SKM-1 treated with dmso at 0.1 percent for 144 hours (cell line): ENCODE measurements at regions not wholly inside any gene's neighbourhood (a gene's known extent, or its start where the extent isn't known, plus 50 kb on each side); places are given as distances from the start of the nearest gene placed in this dataset.

Source experiments
- DNase-seq: peaks from one replicate; lab custom pipeline; 2025; ENCODE audit not compliant: unreplicated experiment; lab: John Stamatoyannopoulos, UW

DNA sequence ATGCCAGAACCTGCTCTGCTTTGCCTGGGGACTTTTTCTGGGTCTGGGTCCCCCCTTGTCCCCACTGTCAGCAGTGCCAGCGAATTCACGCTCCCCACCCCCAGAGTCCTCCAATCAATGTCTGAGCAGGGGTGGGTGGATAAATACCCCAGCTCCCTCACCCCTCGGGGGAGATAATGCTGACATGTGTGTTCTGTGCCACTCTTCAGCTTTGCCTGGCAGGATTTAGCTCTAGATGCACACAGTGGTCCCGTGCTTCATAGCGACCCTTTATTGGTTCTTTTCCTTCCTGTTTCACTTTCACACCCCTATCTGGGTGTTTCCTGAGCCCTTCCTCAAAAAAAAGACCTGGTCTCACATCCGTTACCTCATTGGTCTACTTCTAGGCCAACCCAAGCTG, 277.0 kb downstream of the NPIPA8 start:
- no peak for DNase-seq

DNA sequence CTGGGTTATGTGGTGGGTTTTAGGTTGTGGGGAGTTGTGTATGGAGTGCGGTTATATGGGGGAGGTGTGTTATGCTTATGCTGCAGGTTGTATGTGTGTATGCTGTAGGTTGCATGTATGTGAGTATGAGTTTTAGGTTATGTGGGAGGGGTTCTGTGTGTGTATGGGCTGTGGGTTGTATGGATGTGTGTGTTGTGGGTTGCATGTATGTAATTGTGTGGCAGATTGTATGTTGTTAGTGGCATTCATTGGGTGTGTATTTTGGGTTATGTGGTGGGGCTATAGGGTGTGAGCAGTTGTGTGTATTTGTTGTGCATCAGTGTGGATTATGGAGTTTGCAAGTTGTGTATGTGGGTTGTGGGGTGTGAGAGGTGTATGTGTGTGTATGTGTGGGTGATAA, 277.4 kb downstream of the NPIPA8 start:
- DNase-seq = no peak

DNA sequence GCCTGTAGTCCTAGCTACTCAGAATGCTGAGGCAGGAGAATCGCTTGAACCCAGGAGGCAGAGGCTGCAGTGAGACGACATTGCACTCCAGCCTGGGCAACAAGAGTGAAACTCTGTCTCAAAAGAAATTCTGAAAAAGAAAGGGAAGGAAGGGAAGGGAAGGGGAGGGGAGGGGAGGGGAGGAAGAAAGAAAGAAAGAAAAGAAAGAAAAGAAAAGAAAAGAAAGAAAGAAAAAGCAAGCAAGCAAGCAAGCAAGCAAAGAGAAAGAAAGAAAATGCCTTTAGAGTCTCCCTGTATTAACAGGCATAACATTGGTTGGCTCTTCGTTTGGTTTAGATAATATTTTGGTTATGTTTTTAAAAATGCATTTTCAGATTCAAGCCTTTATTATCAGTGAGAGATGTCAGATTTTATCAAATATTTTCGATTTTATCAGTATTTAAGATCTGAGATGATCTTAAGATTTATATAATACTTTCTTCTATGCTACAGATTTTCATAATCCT, 281.1 kb downstream of the NPIPA8 start:
- DNase-seq = no peak

DNA sequence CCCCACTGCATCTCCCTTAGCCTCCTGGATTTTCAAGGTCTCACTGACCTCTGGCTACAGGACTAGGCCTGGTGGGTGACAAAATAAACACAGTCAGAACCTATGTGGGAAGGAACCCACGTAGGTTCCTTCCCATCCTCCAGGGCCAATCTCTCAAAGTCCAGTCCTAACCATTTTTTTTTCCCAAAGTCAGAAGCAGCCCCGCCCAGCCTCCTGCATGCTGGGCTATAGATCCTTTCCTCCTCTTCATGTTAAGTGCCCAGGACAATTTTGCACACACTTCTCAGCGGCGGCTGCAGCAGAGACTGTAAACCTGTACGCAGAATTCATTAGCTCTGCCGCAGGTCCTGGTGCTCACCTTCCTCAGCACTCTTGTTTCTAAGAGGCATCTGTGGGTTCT, 285.8 kb downstream of the NPIPA8 start:
- no peak for DNase-seq

DNA sequence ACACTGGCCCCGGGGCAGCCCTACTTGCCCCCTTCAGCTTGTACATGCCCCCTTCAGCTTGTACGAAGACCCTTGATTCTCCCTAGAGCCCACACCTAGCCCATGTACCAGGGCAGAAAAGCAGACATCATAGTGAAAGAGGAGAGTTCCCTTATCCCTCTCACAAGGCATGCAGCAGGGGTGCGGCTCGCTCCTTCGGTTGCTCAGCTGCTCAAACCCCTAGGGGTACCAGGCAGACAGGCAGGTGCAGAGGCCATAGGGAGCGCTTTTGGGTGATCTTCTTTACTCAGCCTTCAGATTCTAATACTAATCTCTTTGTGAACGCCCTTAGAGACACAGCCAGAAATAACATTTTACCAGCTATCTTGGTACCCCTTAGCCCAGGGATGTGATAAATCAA, 286.3 kb downstream of the NPIPA8 start:
- no peak for DNase-seq

DNA sequence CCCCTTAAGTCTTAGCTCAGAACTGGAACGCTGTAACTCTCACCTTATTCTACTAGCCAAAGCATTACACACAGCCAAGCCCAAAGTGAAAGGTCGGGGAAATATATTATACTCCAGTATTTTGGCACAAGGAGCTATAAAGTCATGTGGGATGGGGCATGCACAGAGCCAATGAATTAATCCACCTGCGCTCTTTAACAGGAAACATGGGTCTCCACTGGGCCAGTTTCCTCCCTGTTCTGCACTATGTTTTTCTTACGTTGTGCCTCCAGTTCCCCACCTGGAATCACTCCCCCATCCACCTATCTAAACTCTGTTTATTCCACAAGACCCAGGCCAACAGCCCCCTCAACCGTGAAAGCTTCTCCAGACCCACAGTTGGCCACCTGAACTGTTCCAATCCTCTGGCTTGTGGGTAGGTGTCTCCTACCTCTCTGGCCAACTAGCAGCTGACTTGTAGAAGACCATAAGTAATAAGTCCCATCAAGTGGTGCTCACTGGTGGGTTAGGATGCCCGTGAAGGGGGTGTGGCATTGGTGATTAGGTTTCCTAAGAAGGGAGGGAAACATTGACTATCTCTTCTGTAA, 286.9 kb downstream of the NPIPA8 start:
- DNase-seq = no peak

DNA sequence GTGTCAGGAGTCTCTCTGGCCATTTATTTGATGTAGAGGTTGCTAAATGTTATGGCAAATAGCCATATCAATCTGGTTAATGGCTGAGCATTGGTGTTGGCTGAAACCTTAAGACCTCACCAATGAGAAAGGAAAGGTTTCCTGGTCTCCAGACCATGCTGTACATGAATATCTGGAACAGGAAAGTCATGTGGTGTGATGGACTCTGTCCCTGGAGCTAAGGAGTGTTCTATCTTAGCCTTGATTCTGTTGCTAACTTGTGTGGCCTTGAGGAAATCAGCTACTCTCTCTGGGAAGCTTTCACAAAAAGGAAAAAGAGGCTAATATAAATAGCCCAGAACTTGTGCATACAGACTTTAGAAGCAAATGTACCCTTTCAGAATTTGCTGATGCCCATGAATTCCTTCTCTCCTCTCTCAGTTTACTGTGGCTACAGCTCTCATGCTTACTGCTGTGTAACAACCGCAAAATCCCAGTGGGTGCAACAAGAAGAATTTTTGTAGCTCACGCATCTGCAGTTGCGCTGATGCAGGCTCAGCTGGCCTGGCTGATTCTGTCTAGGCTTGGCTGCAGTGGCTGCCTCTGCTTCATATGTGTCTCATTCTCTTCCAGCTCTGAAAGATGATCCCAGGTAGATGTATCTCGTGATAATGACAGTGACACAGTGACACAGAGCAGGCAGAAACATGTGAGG, 287.5 kb downstream of the NPIPA8 start:
- DNase-seq = no peak

DNA sequence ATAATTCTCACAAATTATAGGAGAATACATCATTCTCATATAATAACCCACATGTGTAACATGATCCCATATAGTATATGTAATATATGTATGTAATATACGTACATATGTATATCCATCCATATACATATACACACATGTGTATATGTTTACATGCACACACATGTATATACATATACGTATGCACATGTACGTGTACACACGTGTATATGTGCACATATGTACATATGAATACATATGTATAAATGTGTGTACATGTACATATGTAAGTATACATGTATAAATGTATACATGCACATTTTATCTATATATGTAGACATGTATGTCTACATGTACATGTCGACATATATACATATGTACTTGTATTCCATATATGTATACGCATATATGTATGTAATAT, 288.8 kb downstream of the NPIPA8 start:
- DNase-seq = no peak

DNA sequence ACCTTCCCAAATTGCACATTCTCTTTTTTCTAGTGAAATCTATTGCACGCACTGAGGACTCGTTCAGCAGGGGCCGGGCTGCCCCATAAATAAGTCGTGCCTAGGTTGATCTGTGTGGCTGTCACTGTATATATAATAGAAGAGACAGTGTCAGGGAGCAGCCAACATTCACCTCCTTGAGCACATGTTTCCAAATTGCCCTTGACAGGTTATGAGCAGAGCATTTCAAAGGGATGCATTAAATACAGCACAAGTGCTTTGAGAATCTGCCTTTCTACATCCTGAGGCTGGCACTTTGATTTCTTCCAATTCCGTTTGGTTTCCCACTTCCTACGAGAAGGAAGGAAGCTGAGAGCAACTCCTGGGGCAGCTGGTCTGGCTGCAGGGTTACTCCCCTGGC, 291.2 kb downstream of the NPIPA8 start:
- DNase-seq = no peak

DNA sequence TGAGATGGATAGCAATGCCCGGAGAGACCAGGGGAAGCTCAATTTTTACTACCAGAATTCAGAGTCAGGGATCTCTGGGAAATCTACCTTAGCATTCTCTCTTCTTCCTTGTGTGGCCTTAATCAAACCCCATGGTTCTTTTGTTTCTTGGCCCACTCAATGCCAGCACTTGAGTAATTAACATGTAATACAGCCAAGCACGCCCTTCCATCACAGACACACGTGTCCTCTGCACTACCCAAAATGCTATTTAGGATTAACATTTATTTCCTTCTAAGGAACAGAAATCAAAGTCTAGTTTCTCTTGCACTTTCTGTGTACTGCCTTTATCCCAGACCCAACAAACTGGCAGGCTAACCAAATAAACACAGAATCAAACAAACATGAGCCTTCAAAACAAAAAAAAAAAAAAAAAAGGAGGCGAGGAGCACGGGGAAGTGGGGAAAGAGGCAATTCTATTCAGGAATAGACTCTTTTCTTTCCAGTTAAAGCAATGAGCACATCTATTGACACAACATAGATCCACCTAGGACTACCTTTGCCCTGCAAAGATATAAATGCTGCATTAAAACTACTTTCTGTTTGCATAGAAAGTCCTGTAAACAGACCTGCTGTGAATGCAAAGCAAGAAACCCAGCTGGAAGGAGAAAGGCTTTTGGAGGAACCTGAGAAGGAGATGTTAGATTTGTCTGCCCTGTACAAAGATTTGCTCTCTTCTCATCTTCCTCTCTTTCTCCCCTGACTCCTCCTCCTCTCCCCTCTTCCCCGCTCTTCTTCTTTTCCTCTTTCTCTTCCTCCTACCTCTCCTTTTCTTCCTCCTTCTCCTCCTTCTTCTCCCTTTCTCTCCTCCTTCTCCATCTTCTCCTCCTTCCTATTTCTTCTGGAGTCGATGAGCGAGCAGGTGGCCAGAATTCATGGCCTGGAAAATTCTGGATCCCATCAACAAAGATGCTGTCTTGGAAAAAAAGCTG, 294.4 kb downstream of the NPIPA8 start:
- DNase-seq = no peak

DNA sequence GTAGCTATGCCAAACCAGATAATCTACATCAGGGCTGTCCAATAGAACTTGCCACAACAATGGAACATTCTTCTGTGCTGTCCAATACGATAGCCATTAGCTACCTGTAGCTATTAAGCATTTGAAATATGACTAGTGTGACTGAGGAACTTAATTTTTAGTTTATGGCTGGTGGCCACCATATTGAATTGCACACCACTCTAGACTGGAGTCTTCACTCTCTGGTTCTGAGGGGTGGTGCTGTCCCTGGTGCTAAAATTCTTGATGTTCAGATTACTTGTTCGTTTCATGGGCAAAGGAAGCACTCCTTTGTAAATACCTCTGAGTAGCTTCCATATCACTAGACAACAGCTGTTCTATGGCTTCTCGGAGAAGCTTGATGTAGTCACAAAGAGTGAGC, 296.6 kb downstream of the NPIPA8 start:
- no peak for DNase-seq

DNA sequence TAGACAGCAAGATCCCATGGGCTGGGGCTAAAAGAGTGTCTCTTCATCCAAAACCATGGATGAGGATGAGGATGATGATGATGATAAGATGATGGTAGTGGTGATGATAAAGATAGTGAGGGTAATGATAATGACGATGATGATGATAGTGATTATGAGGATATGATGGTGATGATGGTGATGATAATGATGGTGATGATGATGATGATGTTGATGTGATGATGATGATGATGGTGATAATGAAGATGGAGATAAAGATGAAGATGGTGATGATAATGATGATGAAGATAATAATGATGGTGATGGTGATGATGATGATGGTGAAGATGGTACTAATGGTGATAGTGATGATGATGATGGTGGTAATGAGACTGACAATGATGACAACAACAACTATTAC, 299.5 kb downstream of the NPIPA8 start:
- DNase-seq = no peak

DNA sequence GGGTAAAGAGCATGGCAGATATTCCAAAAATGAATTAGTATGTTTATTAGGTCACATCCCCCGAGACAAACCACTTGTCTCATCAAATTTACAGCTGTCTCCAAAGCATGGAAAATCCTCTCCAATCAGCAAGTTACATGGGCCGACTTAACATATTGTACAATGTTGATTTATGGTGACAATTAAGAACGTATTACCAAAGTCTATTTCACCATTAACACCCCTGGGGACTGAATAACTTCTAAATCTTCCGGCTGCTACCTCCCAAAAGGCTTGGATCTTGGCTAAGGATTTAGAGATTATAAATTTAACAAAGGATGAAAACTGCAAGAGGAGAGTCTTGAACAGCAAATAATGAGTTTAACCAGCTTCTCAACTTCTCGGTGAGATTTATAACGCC, 311.9 kb downstream of the NPIPA8 start:
- no peak for DNase-seq

DNA sequence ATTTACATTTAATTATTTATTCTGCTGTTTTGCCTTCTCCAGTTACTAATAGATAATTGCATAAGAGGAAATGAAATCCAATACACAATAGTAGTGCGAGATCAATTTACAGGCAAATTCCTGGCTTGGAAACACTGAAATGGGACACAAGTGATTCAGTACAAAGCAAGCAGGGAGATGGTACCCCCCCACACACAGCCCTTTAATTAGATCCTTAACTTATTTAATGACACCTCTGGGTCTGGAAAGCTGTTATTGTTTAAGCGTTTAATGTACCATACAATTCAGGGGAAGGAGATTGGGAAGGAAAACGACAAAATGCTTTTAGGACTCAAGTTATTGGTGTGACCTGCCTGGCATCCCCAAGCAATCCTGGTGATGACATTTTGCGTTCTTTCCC, 318.2 kb downstream of the NPIPA8 start:
- no peak for DNase-seq

DNA sequence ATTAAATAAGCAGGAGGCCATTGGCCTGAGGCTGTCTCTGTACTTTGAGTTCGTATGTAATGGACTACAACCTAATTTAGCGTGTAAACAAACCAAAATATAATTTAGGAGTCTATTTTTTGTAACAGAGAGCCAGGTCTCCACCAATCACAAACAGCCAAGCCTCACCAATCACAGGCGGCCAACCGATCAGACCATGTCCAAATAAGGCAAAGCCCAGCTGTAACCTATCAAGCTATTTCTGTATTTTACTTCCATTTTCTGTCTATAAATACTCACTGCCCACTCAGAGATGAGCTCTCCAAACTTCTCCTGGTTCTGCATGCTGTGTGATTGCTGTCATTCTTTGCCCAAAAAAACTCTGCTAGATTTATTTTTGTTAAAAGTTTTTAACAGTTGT, 322.7 kb downstream of the NPIPA8 start:
- DNase-seq = no peak

DNA sequence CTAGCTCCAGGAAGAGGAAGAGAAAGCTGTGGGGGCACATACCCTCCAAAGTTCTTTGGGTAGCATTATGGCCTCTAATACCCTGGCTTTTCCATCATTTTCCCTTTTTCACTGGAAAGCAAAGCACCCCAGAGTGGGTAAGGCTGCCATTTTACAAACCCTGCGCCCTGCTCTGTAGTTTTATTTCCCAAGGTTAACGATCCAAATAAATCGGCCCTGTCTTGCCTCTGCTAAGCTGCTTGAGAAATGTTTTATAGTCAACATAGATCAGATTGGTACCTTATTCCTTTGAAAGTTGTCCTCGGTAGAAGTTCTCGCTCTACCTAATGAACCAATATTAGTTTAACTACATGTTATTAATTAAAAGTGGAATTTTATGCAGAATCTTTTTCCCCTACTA, 328.2 kb downstream of the NPIPA8 start:
- DNase-seq = no peak

DNA sequence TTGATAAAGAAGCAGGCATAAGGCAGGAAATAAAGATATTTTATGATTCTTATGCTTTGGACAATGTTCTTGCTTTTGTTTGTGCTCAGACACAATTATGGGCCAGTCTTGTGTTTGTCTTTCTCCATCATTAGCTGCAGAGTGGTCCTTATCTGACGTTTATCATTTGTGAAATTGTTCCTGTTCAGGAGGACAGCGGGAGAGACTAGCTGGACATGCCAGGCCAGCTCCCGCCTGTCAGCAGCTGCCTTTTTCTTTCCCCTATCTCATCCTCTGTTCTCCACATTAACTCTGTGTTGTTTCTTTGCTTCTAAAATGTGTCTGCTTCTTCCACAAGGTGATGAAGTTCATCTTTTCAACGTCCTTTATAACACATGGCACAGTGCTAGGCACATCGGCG, 333.5 kb downstream of the NPIPA8 start:
- DNase-seq = no peak

DNA sequence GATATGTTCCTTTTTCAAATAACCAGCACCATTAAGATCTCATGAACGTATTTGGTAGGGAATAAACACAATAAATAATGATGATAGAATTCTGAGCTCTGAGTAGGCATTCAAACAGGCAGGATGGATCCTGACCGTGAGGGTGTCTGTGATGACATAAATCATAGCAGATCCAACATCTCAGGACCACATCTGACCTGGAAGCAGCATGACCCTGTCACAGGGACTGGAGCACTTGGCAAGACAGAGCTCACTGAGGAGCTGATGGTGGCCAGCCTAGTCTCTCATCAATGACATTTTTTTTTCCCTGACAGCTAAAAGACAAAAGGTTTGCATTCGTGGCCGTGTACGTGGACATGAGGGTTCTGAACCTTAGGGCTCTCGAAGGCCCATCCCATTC, 337.5 kb downstream of the NPIPA8 start:
- no peak for DNase-seq

DNA sequence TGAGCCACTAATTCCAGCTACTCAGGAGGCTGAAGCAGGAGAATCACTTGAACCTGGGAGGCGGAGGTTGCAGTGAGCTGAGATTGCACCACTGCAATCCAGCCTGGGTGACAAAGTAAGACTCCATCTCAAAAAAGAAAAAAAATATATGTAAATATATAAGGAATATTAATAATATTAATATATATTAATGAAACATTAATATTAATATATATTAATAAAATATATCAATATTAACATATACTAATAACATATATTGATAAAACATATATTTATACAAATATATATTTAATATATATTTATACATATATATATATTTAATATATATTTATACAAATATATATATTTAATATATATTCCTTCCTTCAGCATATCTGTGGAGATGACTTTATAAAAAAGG, 338.0 kb downstream of the NPIPA8 start:
- no peak for DNase-seq

DNA sequence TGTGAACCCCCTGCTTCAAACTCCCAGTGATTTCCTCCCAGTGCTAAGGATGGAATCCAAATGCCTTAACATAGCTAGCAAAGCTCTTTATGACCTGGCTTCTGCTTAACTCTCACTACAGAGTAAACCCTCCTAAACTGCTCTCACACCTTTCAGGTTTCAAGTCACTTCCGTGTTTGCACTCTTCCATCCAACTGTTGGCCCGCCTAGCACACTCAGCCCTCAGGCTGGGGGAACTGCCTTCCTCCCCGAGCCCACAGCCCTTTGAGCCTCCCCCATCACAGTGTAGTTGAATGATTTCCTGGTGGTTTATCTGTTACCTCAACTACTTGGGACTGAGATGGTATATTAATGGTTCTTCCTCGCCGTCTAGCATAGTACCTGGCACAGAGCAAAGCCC, 342.5 kb downstream of the NPIPA8 start:
- DNase-seq = no peak

DNA sequence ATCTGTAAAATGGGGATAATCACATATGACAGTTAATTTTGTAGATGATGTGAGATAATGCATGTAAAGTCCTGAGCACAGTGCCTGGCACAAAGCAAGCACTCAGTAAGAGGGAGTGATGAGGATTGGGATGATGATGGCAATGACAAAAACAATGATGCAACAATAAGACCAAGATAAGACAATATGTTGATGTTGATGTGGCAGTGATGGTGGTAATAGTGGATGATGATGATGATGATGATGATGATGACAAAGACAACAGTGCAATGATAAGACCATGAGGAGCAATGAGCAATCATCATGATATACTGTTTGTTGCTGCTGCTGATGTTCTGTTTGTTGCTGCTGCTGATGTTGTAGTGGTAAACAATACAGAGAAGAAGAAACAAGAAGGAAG, 344.1 kb downstream of the NPIPA8 start:
- DNase-seq = no peak

DNA sequence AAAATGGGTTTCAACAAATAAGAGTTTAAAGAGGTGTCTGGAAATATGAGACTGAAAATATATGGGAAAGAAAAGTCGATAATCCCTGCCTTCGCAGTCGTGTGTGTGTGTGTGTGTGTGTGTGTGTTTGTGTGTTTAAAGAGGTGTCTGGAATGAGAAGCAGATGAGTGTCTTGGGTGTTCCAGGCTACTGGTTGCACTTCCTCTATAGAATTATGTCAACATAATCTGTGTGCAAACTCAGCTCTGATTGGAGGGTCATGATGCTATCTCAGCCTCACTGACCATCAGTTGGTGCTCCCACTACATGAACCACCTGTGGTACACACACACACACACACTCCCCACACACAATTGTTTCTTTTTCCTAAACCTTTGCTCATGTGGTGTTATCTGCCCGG, 347.3 kb downstream of the NPIPA8 start:
- DNase-seq = no peak
